ENCODE measurements at regions not wholly inside any gene's neighbourhood (a gene's known extent, or its start where the extent isn't known, plus 50 kb on each side); places are given as distances from the start of the nearest gene placed in this dataset.

- TF ChIP-seq POLR2AphosphoS5 (IDR thresholded peaks at IDR 0.05): no peak
- TF ChIP-seq CTCF (IDR thresholded peaks at IDR 0.05): no peak
- no peak for TF ChIP-seq POLR2A (IDR thresholded peaks at IDR 0.05)
- TF ChIP-seq EP300 (IDR thresholded peaks at IDR 0.05): no peak
Measured at GRCh38 chr11:45435706-45436105, 149.6 kb upstream of the SYT13 start.

Measured in suprapubic skin (tissue), 4 donors.